WTC11 (cell line): ENCODE measurements at regions not wholly inside any gene's neighbourhood (a gene's known extent, or its start where the extent isn't known, plus 50 kb on each side); places are given as distances from the start of the nearest gene placed in this dataset.

Source experiments
- ATAC-seq: fragments of 200-7000 bp; cut with Tn5 transposase; 2 replicates; pipeline ENCODE4 v1.10.0; 2021; ENCODE audit warnings: mild to moderate bottlenecking, moderate library complexity
- CTCF ChIA-PET: fragments of 300-600 bp; sonication (Branson Sonifier 250); formaldehyde crosslinking; loops from one replicate; lab custom pipeline; 2021; ENCODE audit warnings: antibody characterized with exemption; lab: Charles Lee
- POLR2A ChIA-PET: fragments of 350-600 bp; sonication (Branson Sonifier 250); formaldehyde crosslinking; loops from one replicate; lab custom pipeline; 2021; ENCODE audit warnings: antibody characterized with exemption; lab: Charles Lee
- DNase-seq: peaks from one replicate; pipeline ENCODE4 v3.0.0; 2021; ENCODE audit warnings: low spot score
- H3K27ac Mint-ChIP-seq: 2 replicates; pipeline ENCODE4 v1.8.0; 2021; ENCODE audit warnings: mixed read lengths
- H3K27me3 Mint-ChIP-seq: 2 replicates; pipeline ENCODE4 v1.8.0; 2021; ENCODE audit warnings: low read depth, mild to moderate bottlenecking, moderate library complexity, mixed read lengths
- H3K36me3 Mint-ChIP-seq: 2 replicates; pipeline ENCODE4 v1.8.0; 2021; ENCODE audit warnings: mixed read lengths
- H3K4me1 Mint-ChIP-seq: 2 replicates; pipeline ENCODE4 v1.8.0; 2022; ENCODE audit warnings: mixed read lengths
- H3K4me3 Mint-ChIP-seq: 2 replicates; pipeline ENCODE4 v1.8.0; 2021; ENCODE audit warnings: mild to moderate bottlenecking, moderate library complexity, mixed read lengths
- H3K9me3 Mint-ChIP-seq: 2 replicates; pipeline ENCODE4 v1.8.0; 2021; ENCODE audit warnings: mixed read lengths
- AR ChIP-seq: fragments of 250-450 bp; sonication (Bioruptor Pico); IDR thresholded peaks from 2 replicates; pipeline ENCODE4 v1.9.0; 2021; ENCODE audit warnings: mild to moderate bottlenecking
- CBFB ChIP-seq: sonication (generic); formaldehyde crosslinking; IDR thresholded peaks from 2 replicates; pipeline ENCODE4 v1.8.1; 2022; ENCODE audit warnings: mild to moderate bottlenecking, low read depth, missing genetic modification reagents
- CREB1 ChIP-seq: sonication (generic); formaldehyde crosslinking; IDR thresholded peaks from 2 replicates; pipeline ENCODE4 v1.8.0; 2023; ENCODE audit warnings: mild to moderate bottlenecking, missing genetic modification reagents
- CREM ChIP-seq: sonication (generic); formaldehyde crosslinking; IDR thresholded peaks from 2 replicates; pipeline ENCODE4 v1.8.1; 2022; ENCODE audit warnings: mild to moderate bottlenecking, missing genetic modification reagents, moderate library complexity
- ETV6 ChIP-seq: sonication (generic); formaldehyde crosslinking; IDR thresholded peaks from 2 replicates; pipeline ENCODE4 v1.8.1; 2022; ENCODE audit warnings: mild to moderate bottlenecking, missing genetic modification reagents
- FOXP4 ChIP-seq: sonication (generic); formaldehyde crosslinking; IDR thresholded peaks from 2 replicates; pipeline ENCODE4 v1.8.0; 2022; ENCODE audit warnings: mild to moderate bottlenecking, missing genetic modification reagents
- HMGXB4 ChIP-seq: sonication (generic); formaldehyde crosslinking; IDR thresholded peaks from 2 replicates; pipeline ENCODE4 v1.8.1; 2023; ENCODE audit warnings: mild to moderate bottlenecking, moderate library complexity, missing genetic modification reagents
- JUN ChIP-seq: sonication (generic); formaldehyde crosslinking; IDR thresholded peaks from 2 replicates; pipeline ENCODE4 v1.8.0; 2023; ENCODE audit warnings: mild to moderate bottlenecking, missing genetic modification reagents
- KAT7 ChIP-seq: sonication (generic); formaldehyde crosslinking; IDR thresholded peaks from 2 replicates; pipeline ENCODE4 v1.8.1; 2023; ENCODE audit warnings: missing genetic modification reagents, mild to moderate bottlenecking, borderline replicate concordance
- MXD4 ChIP-seq: fragments of 250-450 bp; sonication (Bioruptor Pico); IDR thresholded peaks from 2 replicates; pipeline ENCODE4 v1.8.0; 2021; ENCODE audit warnings: mild to moderate bottlenecking, moderate library complexity, borderline replicate concordance
- NFATC4 ChIP-seq: fragments of 250-450 bp; sonication (Bioruptor Pico); IDR thresholded peaks from 2 replicates; pipeline ENCODE4 v1.9.0; 2021; ENCODE audit warnings: mild to moderate bottlenecking
- NR2C2 ChIP-seq: sonication (generic); formaldehyde crosslinking; IDR thresholded peaks from 2 replicates; pipeline ENCODE4 v1.8.0; 2022; ENCODE audit warnings: mild to moderate bottlenecking, missing genetic modification reagents
- SOX15 ChIP-seq: fragments of 250-450 bp; sonication (Bioruptor Pico); IDR thresholded peaks from 2 replicates; pipeline ENCODE4 v1.9.0; 2021; ENCODE audit warnings: mild to moderate bottlenecking
- TEAD1 ChIP-seq: sonication (generic); formaldehyde crosslinking; IDR thresholded peaks from 2 replicates; pipeline ENCODE4 v1.8.0; 2022; ENCODE audit warnings: mild to moderate bottlenecking, missing genetic modification reagents
- TP53 ChIP-seq: sonication (generic); formaldehyde crosslinking; IDR thresholded peaks from 2 replicates; pipeline ENCODE4 v1.8.1; 2023; ENCODE audit warnings: mild to moderate bottlenecking, missing genetic modification reagents
- ZNF423 ChIP-seq: fragments of 250-450 bp; sonication (Bioruptor Pico); IDR thresholded peaks from 2 replicates; pipeline ENCODE4 v2.1.2; 2022; ENCODE audit warnings: mild to moderate bottlenecking, moderate library complexity

GRCh38 chr1:178630417-178630816 is 94.6 kb upstream of the RALGPS2 start (continued):
- no peak for TF ChIP-seq FOXP4 (CRISPR knock-in tag)

DNA sequence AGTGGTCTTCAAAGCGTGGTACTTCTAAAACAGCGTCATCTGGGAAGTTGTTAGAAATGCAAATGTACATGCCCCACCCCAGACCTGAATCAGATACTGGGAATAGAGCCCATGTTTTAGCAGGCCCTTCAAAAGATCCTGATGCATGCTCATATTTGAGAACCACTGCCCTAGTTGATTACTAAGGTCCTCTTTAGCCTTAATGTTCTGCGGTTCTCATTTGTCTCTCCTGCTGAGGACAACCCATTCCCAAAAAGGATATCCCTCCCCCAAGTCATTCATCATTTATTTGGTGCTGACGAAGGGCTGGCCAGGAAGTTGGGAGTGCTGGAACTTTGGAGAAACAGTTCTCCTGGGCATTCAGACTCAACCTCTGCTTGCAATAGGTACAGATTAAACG is 92.4 kb upstream of the RALGPS2 start:
- H3K36me3 Mint-ChIP-seq: no peaks in the 10 kb centered on the region
- TF ChIP-seq NR2C2 (no peak), ZNF423 (CRISPR knock-in tag) (no peak)
- TF ChIP-seq, all 79 proteins: peak for 0
- ChIA-PET POLR2A (interaction anchor here (0.6 kb wide), 1 partner anchor 523 kb away, joined by 3 read pairs; no protein-coding TSS in a partner anchor), CTCF (interaction anchor here (1.0 kb wide), 1 partner anchor 370 kb away, joined by 4 read pairs; no protein-coding TSS in a partner anchor)
- no peaks in the 10 kb centered on the region for H3K27me3 Mint-ChIP-seq
- H3K4me1 Mint-ChIP-seq: peaks cover 19% of the 10 kb centered on the region
- no peak overlapping the region for H3K4me3 Mint-ChIP-seq
- no peak for DNase-seq
- no peaks in the 10 kb centered on the region for H3K9me3 Mint-ChIP-seq
- H3K27ac Mint-ChIP-seq: no peak overlapping the region
- no peak for ATAC-seq

GRCh38 chr1:178633056-178633455 is 92.0 kb upstream of the RALGPS2 start:
- Mint-ChIP-seq H3K27me3 (no peaks in the 10 kb centered on the region), H3K36me3 (no peaks in the 10 kb centered on the region), H3K4me3 (no peak overlapping the region), H3K27ac (no peak overlapping the region), H3K9me3 (no peaks in the 10 kb centered on the region), H3K4me1 (peaks cover 19% of the 10 kb centered on the region)
- ChIA-PET CTCF (interaction anchor here (1.0 kb wide), 1 partner anchor 369 kb away, joined by 4 read pairs; no protein-coding TSS in a partner anchor), POLR2A (interaction anchor here (0.6 kb wide), 1 partner anchor 523 kb away, joined by 3 read pairs; no protein-coding TSS in a partner anchor)
- DNase-seq: no peak
- no peak for TF ChIP-seq ETV6 (CRISPR knock-in tag)
- TF ChIP-seq TP53 (CRISPR knock-in tag): no peak
- no peak for TF ChIP-seq NR2C2
- no peak for TF ChIP-seq HMGXB4 (CRISPR knock-in tag)
- TF ChIP-seq CBFB (CRISPR knock-in tag): no peak
- no peak for TF ChIP-seq NFATC4
- TF ChIP-seq AR (CRISPR knock-in tag): no peak
- TF ChIP-seq TEAD1 (CRISPR knock-in tag): no peak
- TF ChIP-seq SOX15 (CRISPR knock-in tag): no peak
- no peak for ATAC-seq

- Mint-ChIP-seq H3K36me3 (no peaks in the 10 kb centered on the region), H3K4me3 (no peak overlapping the region), H3K9me3 (no peaks in the 10 kb centered on the region), H3K27ac (no peak overlapping the region), H3K27me3 (no peaks in the 10 kb centered on the region), H3K4me1 (peaks cover 12% of the 10 kb centered on the region)
- TF ChIP-seq MXD4 (CRISPR knock-in tag) (no peak), TEAD1 (CRISPR knock-in tag) (no peak), JUN (no peak), KAT7 (CRISPR knock-in tag) (no peak), CREB1 (CRISPR knock-in tag) (no peak), CREM (no peak)
- ATAC-seq (no peak), DNase-seq (no peak)
- ChIA-PET CTCF (no interaction called here), POLR2A (no interaction called here)
These were observed 90.6 kb upstream of the RALGPS2 start for GRCh38 chr1:178634445-178634844.
